HEK293 (cell line): ENCODE measurements at regions not wholly inside any gene's neighbourhood (a gene's known extent, or its start where the extent isn't known, plus 50 kb on each side); places are given as distances from the start of the nearest gene placed in this dataset.

Experiments
- CTCF ChIA-PET: fragments of 350-600 bp; formaldehyde crosslinking; extraction: SDS; loops from one replicate; lab custom pipeline; 2021; ENCODE audit warnings: antibody characterized with exemption; lab: Yijun Ruan, JAX
- POLR2A ChIA-PET: fragments of 300-600 bp; formaldehyde crosslinking; extraction: SDS; loops from one replicate; lab custom pipeline; 2020; ENCODE audit warnings: antibody characterized with exemption, inconsistent platforms; lab: Yijun Ruan, JAX
- H3K27ac ChIP-seq: fragments of 200-500 bp; sonication (Bioruptor generic); 2 replicates; pipeline ENCODE4 v1.5.1; 2014; ENCODE audit warnings: low read depth, low read length, control low read depth, inconsistent platforms; ENCODE audit errors: extremely low read depth
- H3K36me3 ChIP-seq, 2 experiments: fragments of 200-500 bp in 1 of 2; sonication (Bioruptor generic) in 1 of 2; 1 replicate in 1 of 2; 2 replicates in 1 of 2; pipeline ENCODE4 v1.5.1; 2014 to 2017; ENCODE audit warnings: inconsistent platforms in 2 of 2, low read length in 2 of 2; ENCODE audit not compliant: control insufficient read depth in 2 of 2, insufficient read depth in 1 of 2
- H3K4me1 ChIP-seq: fragments of 200-500 bp; sonication (Bioruptor generic); 2 replicates; pipeline ENCODE4 v1.5.1; 2014; ENCODE audit warnings: mild to moderate bottlenecking, low read length, inconsistent platforms; ENCODE audit not compliant: control insufficient read depth, insufficient read depth
- H3K4me3 ChIP-seq: 2 replicates; pipeline ENCODE4 v1.5.1; 2011; ENCODE audit warnings: low read depth, mild to moderate bottlenecking, control low read depth, low read length, moderate library complexity
- H3K9me3 ChIP-seq: fragments of 200-500 bp; sonication (Bioruptor generic); 2 replicates; pipeline ENCODE4 v1.5.1; 2014; ENCODE audit warnings: low read depth, low read length, inconsistent platforms; ENCODE audit not compliant: control insufficient read depth, insufficient read depth
- BCL11B ChIP-seq: fragments of 450-650 bp; formaldehyde crosslinking; IDR thresholded peaks from 2 replicates; pipeline ENCODE4 v1.5.1; 2016; ENCODE audit warnings: low read depth, missing biosample characterization, missing genetic modification characterization
- SCRT1 ChIP-seq: fragments of 450-650 bp; formaldehyde crosslinking; IDR thresholded peaks from 2 replicates; pipeline ENCODE4 v1.5.1; 2016; ENCODE audit warnings: missing biosample characterization, missing genetic modification characterization, borderline replicate concordance
- ZBTB48 ChIP-seq: fragments of 450-650 bp; formaldehyde crosslinking; IDR thresholded peaks from 2 replicates; pipeline ENCODE4 v1.5.1; 2016; ENCODE audit warnings: missing biosample characterization, missing genetic modification characterization
- ZFP3 ChIP-seq: fragments of 450-650 bp; formaldehyde crosslinking; IDR thresholded peaks from 2 replicates; pipeline ENCODE4 v1.5.1; 2016; ENCODE audit warnings: low read depth, missing biosample characterization, missing genetic modification characterization
- ZFP69B ChIP-seq: fragments of 450-650 bp; formaldehyde crosslinking; IDR thresholded peaks from 2 replicates; pipeline ENCODE4 v1.5.1; 2016; ENCODE audit warnings: missing biosample characterization, missing genetic modification characterization
- ZNF16 ChIP-seq: fragments of 450-650 bp; formaldehyde crosslinking; IDR thresholded peaks from 2 replicates; pipeline ENCODE4 v1.5.1; 2016; ENCODE audit warnings: low read depth, missing biosample characterization, missing genetic modification characterization
- ZNF169 ChIP-seq: fragments of 450-650 bp; formaldehyde crosslinking; IDR thresholded peaks from 2 replicates; pipeline ENCODE4 v1.5.1; 2016; ENCODE audit warnings: missing biosample characterization, missing genetic modification characterization
- ZNF174 ChIP-seq: fragments of 450-650 bp; formaldehyde crosslinking; IDR thresholded peaks from 2 replicates; pipeline ENCODE4 v1.5.0; 2017; ENCODE audit warnings: missing biosample characterization, mild to moderate bottlenecking, missing genetic modification characterization
- ZNF266 ChIP-seq: fragments of 450-650 bp; formaldehyde crosslinking; IDR thresholded peaks from 2 replicates; pipeline ENCODE4 v1.5.1; 2016; ENCODE audit warnings: missing biosample characterization, missing genetic modification characterization, low read depth
- ZNF335 ChIP-seq: fragments of 450-650 bp; formaldehyde crosslinking; conservative IDR thresholded peaks from 2 replicates; pipeline ENCODE4 v1.5.1; 2016; ENCODE audit warnings: missing biosample characterization, missing genetic modification characterization
- ZNF350 ChIP-seq: fragments of 450-650 bp; formaldehyde crosslinking; IDR thresholded peaks from 2 replicates; pipeline ENCODE4 v1.5.0; 2017; ENCODE audit warnings: missing biosample characterization, mild to moderate bottlenecking, missing genetic modification characterization
- ZNF404 ChIP-seq: fragments of 450-650 bp; formaldehyde crosslinking; IDR thresholded peaks from 2 replicates; pipeline ENCODE4 v1.5.1; 2017; ENCODE audit warnings: missing biosample characterization, missing genetic modification characterization
- ZNF423 ChIP-seq: fragments of 450-650 bp; formaldehyde crosslinking; IDR thresholded peaks from 2 replicates; pipeline ENCODE4 v1.5.1; 2016; ENCODE audit warnings: missing biosample characterization, missing genetic modification characterization
- ZNF426 ChIP-seq: fragments of 450-650 bp; formaldehyde crosslinking; IDR thresholded peaks from 2 replicates; pipeline ENCODE4 v1.5.1; 2017; ENCODE audit warnings: missing biosample characterization, missing genetic modification characterization, mild to moderate bottlenecking, inconsistent platforms, moderate library complexity
- ZNF596 ChIP-seq: fragments of 450-650 bp; IDR thresholded peaks from 2 replicates; pipeline ENCODE4 v1.5.0; 2018; ENCODE audit warnings: missing biosample characterization, mild to moderate bottlenecking, missing genetic modification characterization, moderate library complexity
- ZNF610 ChIP-seq: fragments of 450-650 bp; formaldehyde crosslinking; IDR thresholded peaks from 2 replicates; pipeline ENCODE4 v1.5.1; 2016; ENCODE audit warnings: missing biosample characterization, missing genetic modification characterization, borderline replicate concordance
- ZNF621 ChIP-seq: fragments of 450-650 bp; formaldehyde crosslinking; IDR thresholded peaks from 2 replicates; pipeline ENCODE4 v1.5.1; 2017; ENCODE audit warnings: missing biosample characterization, missing genetic modification characterization
- ZNF707 ChIP-seq: fragments of 450-650 bp; formaldehyde crosslinking; IDR thresholded peaks from 2 replicates; pipeline ENCODE4 v1.5.1; 2016; ENCODE audit warnings: missing biosample characterization, missing genetic modification characterization
- ZNF76 ChIP-seq: fragments of 450-650 bp; formaldehyde crosslinking; IDR thresholded peaks from 2 replicates; pipeline ENCODE4; 2016; ENCODE audit warnings: low read depth, missing biosample characterization, missing genetic modification characterization, borderline replicate concordance
- TF ChIP-seq, protein P1 (sequence below): fragments of 450-650 bp; formaldehyde crosslinking; IDR thresholded peaks from 2 replicates; pipeline ENCODE4 v1.5.1; 2017; ENCODE audit warnings: missing biosample characterization, missing genetic modification characterization
- TF ChIP-seq, protein P2 (sequence below): fragments of 450-650 bp; formaldehyde crosslinking; optimal IDR thresholded peaks from 2 replicates; pipeline ENCODE3; 2016; ENCODE audit warnings: missing biosample characterization, mild to moderate bottlenecking, missing genetic modification characterization
- TF ChIP-seq, protein P3 (sequence below): fragments of 450-650 bp; formaldehyde crosslinking; IDR thresholded peaks from 2 replicates; pipeline ENCODE4 v1.5.1; 2017; ENCODE audit warnings: missing biosample characterization, missing genetic modification characterization
- TF ChIP-seq, protein P4 (sequence below): fragments of 450-650 bp; formaldehyde crosslinking; IDR thresholded peaks from 2 replicates; pipeline ENCODE4 v1.5.1; 2017; ENCODE audit warnings: missing biosample characterization, missing genetic modification characterization
- TF ChIP-seq, protein P5 (sequence below): fragments of 450-650 bp; formaldehyde crosslinking; IDR thresholded peaks from 2 replicates; pipeline ENCODE4 v1.5.1; 2017; ENCODE audit warnings: missing biosample characterization, missing genetic modification characterization
- TF ChIP-seq, protein P6 (sequence below): fragments of 450-650 bp; formaldehyde crosslinking; IDR thresholded peaks from 2 replicates; pipeline ENCODE4 v1.5.1; 2016; ENCODE audit warnings: missing biosample characterization, missing genetic modification characterization

DNA sequence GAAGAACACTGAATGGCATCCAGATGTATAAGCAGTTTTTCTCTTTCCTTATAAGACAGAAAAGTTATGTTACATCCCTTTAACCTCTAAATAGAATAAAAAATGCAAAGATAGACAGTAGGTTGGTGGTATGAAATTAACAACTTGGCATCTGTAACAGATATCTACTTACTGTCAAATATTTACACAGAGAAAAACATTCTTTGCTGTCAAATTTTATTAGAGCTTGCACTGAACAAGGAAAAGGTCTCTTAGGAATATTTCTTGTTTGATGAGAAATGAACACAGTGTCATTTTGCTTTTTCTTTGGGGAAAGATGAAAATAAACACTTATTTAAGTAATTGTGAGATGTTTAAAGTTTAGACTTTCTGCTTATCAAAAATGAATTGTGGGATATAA, 65.6 kb upstream of the PCDH15 start:
- POLR2A ChIA-PET, result no interaction called here
- CTCF ChIA-PET, result no interaction called here
- Histone ChIP-seq H3K27ac (no peak overlapping the region), H3K4me3 (no peak overlapping the region), H3K4me1 (no peaks in the 10 kb centered on the region)
- TF ChIP-seq ZFP3 (tag by site-specific recombination) (no peak), ZNF707 (tag by site-specific recombination) (no peak), ZBTB48 (no peak), ZNF423 (tag by site-specific recombination) (no peak), ZNF621 (tag by site-specific recombination) (no peak), ZNF404 (no peak), ZNF16 (no peak), ZNF596 (no peak), ZNF266 (tag by site-specific recombination) (no peak)
- TF ChIP-seq, protein P1, sequence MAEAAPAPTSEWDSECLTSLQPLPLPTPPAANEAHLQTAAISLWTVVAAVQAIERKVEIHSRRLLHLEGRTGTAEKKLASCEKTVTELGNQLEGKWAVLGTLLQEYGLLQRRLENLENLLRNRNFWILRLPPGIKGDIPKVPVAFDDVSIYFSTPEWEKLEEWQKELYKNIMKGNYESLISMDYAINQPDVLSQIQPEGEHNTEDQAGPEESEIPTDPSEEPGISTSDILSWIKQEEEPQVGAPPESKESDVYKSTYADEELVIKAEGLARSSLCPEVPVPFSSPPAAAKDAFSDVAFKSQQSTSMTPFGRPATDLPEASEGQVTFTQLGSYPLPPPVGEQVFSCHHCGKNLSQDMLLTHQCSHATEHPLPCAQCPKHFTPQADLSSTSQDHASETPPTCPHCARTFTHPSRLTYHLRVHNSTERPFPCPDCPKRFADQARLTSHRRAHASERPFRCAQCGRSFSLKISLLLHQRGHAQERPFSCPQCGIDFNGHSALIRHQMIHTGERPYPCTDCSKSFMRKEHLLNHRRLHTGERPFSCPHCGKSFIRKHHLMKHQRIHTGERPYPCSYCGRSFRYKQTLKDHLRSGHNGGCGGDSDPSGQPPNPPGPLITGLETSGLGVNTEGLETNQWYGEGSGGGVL (tag by site-specific recombination), result no peak
- TF ChIP-seq, protein P2, sequence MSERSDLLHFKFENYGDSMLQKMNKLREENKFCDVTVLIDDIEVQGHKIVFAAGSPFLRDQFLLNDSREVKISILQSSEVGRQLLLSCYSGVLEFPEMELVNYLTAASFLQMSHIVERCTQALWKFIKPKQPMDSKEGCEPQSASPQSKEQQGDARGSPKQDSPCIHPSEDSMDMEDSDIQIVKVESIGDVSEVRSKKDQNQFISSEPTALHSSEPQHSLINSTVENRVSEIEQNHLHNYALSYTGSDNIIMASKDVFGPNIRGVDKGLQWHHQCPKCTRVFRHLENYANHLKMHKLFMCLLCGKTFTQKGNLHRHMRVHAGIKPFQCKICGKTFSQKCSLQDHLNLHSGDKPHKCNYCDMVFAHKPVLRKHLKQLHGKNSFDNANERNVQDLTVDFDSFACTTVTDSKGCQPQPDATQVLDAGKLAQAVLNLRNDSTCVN, result no peak
- TF ChIP-seq, protein P3, sequence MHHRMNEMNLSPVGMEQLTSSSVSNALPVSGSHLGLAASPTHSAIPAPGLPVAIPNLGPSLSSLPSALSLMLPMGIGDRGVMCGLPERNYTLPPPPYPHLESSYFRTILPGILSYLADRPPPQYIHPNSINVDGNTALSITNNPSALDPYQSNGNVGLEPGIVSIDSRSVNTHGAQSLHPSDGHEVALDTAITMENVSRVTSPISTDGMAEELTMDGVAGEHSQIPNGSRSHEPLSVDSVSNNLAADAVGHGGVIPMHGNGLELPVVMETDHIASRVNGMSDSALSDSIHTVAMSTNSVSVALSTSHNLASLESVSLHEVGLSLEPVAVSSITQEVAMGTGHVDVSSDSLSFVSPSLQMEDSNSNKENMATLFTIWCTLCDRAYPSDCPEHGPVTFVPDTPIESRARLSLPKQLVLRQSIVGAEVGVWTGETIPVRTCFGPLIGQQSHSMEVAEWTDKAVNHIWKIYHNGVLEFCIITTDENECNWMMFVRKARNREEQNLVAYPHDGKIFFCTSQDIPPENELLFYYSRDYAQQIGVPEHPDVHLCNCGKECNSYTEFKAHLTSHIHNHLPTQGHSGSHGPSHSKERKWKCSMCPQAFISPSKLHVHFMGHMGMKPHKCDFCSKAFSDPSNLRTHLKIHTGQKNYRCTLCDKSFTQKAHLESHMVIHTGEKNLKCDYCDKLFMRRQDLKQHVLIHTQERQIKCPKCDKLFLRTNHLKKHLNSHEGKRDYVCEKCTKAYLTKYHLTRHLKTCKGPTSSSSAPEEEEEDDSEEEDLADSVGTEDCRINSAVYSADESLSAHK (tag by site-specific recombination), result no peak
- TF ChIP-seq, protein P4, sequence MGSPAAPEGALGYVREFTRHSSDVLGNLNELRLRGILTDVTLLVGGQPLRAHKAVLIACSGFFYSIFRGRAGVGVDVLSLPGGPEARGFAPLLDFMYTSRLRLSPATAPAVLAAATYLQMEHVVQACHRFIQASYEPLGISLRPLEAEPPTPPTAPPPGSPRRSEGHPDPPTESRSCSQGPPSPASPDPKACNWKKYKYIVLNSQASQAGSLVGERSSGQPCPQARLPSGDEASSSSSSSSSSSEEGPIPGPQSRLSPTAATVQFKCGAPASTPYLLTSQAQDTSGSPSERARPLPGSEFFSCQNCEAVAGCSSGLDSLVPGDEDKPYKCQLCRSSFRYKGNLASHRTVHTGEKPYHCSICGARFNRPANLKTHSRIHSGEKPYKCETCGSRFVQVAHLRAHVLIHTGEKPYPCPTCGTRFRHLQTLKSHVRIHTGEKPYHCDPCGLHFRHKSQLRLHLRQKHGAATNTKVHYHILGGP (tag by site-specific recombination), result no peak
- TF ChIP-seq, all 188 proteins: peak for 0
- Histone ChIP-seq H3K36me3 (no peaks in the 10 kb centered on the region), H3K9me3 (no peaks in the 10 kb centered on the region)

DNA sequence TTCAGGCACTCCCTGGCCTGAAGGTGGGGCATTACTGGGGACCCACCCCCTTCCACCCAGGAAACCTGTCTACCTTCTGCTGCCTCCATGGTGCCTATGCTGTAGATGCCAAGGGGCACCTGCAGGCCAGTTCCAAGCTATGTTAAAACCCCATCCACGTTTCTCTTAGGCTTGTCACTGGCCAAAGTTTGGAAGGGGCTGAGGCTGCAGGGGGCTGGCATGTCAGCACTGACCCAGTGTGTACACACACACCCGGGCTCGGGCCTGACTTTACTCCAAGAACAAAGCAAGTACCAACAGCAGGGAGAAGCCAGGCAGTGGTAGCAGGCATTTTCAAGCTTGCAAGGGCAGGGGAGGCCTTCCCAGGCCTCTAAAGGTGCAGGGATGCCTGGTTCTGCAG, 53.8 kb upstream of the PCDH15 start:
- ChIA-PET POLR2A (no interaction called here), CTCF (no interaction called here)
- Histone ChIP-seq H3K36me3 (no peaks in the 10 kb centered on the region), H3K4me1 (no peaks in the 10 kb centered on the region), H3K27ac (no peak overlapping the region), H3K9me3 (no peaks in the 10 kb centered on the region), H3K4me3 (no peak overlapping the region)
- TF ChIP-seq BCL11B (tag by site-specific recombination), result no peak
- TF ChIP-seq SCRT1, result no peak
- TF ChIP-seq ZNF350, result no peak
- no peak for TF ChIP-seq ZBTB48
- no peak for TF ChIP-seq ZNF610
- no peak for TF ChIP-seq ZFP69B (tag by site-specific recombination)
- TF ChIP-seq ZNF426 (tag by site-specific recombination), result no peak
- no peak for TF ChIP-seq ZNF335 (tag by site-specific recombination)
- TF ChIP-seq ZNF707 (tag by site-specific recombination), result no peak
- TF ChIP-seq ZNF76 (tag by site-specific recombination), result no peak
- TF ChIP-seq, protein P5, sequence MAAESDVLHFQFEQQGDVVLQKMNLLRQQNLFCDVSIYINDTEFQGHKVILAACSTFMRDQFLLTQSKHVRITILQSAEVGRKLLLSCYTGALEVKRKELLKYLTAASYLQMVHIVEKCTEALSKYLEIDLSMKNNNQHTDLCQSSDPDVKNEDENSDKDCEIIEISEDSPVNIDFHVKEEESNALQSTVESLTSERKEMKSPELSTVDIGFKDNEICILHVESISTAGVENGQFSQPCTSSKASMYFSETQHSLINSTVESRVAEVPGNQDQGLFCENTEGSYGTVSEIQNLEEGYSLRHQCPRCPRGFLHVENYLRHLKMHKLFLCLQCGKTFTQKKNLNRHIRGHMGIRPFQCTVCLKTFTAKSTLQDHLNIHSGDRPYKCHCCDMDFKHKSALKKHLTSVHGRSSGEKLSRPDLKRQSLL, result no peak
- no peak for TF ChIP-seq ZNF174 (tag by site-specific recombination)
- TF ChIP-seq, protein P6, sequence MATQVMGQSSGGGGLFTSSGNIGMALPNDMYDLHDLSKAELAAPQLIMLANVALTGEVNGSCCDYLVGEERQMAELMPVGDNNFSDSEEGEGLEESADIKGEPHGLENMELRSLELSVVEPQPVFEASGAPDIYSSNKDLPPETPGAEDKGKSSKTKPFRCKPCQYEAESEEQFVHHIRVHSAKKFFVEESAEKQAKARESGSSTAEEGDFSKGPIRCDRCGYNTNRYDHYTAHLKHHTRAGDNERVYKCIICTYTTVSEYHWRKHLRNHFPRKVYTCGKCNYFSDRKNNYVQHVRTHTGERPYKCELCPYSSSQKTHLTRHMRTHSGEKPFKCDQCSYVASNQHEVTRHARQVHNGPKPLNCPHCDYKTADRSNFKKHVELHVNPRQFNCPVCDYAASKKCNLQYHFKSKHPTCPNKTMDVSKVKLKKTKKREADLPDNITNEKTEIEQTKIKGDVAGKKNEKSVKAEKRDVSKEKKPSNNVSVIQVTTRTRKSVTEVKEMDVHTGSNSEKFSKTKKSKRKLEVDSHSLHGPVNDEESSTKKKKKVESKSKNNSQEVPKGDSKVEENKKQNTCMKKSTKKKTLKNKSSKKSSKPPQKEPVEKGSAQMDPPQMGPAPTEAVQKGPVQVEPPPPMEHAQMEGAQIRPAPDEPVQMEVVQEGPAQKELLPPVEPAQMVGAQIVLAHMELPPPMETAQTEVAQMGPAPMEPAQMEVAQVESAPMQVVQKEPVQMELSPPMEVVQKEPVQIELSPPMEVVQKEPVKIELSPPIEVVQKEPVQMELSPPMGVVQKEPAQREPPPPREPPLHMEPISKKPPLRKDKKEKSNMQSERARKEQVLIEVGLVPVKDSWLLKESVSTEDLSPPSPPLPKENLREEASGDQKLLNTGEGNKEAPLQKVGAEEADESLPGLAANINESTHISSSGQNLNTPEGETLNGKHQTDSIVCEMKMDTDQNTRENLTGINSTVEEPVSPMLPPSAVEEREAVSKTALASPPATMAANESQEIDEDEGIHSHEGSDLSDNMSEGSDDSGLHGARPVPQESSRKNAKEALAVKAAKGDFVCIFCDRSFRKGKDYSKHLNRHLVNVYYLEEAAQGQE (tag by site-specific recombination), result no peak
- no peak for TF ChIP-seq ZNF169 (tag by site-specific recombination)
